Ishikawa (cell line): ENCODE measurements at regions not wholly inside any gene's neighbourhood (a gene's known extent, or its start where the extent isn't known, plus 50 kb on each side); places are given as distances from the start of the nearest gene placed in this dataset.

Experiments
- CEBPB ChIP-seq: IDR thresholded peaks from 2 replicates; pipeline ENCODE4 v1.6.1; 2012
- CREB1 ChIP-seq: IDR thresholded peaks from 2 replicates; pipeline ENCODE4 v1.6.1; 2012; ENCODE audit warnings: low read depth
- EGR1 ChIP-seq: IDR thresholded peaks from 2 replicates; pipeline ENCODE4 v1.6.1; 2012
- EP300 ChIP-seq: IDR thresholded peaks from 2 replicates; pipeline ENCODE4 v1.6.1; 2012; ENCODE audit warnings: borderline replicate concordance
- FOXM1 ChIP-seq: IDR thresholded peaks from 2 replicates; pipeline ENCODE4 v1.6.1; 2012; ENCODE audit warnings: low read depth, borderline replicate concordance
- MAX ChIP-seq: IDR thresholded peaks from 2 replicates; pipeline ENCODE4 v1.6.1; 2012
- NFIC ChIP-seq: IDR thresholded peaks from 2 replicates; pipeline ENCODE4 v1.6.1; 2012
- RAD21 ChIP-seq: IDR thresholded peaks from 2 replicates; pipeline ENCODE4 v1.6.1; 2012; ENCODE audit warnings: low read depth
- TAF1 ChIP-seq: IDR thresholded peaks from 2 replicates; pipeline ENCODE4 v1.6.1; 2012; ENCODE audit warnings: low read depth, mild to moderate bottlenecking
- TCF12 ChIP-seq: IDR thresholded peaks from 2 replicates; pipeline ENCODE4 v1.6.1; 2012; ENCODE audit warnings: low read depth
- TEAD4 ChIP-seq: IDR thresholded peaks from 2 replicates; pipeline ENCODE4 v1.6.1; 2012
- YY1 ChIP-seq: IDR thresholded peaks from 2 replicates; pipeline ENCODE4 v1.6.1; 2012; ENCODE audit warnings: low read depth
- ZBTB7A ChIP-seq: IDR thresholded peaks from 2 replicates; pipeline ENCODE4 v1.6.1; 2012; ENCODE audit warnings: low read depth
- TF ChIP-seq, protein P1 (sequence below): IDR thresholded peaks from 2 replicates; pipeline ENCODE4 v1.6.1; 2012; ENCODE audit warnings: low read depth, mild to moderate bottlenecking
- TF ChIP-seq, protein P2 (sequence below): IDR thresholded peaks from 2 replicates; pipeline ENCODE4 v1.6.1; 2012

DNA sequence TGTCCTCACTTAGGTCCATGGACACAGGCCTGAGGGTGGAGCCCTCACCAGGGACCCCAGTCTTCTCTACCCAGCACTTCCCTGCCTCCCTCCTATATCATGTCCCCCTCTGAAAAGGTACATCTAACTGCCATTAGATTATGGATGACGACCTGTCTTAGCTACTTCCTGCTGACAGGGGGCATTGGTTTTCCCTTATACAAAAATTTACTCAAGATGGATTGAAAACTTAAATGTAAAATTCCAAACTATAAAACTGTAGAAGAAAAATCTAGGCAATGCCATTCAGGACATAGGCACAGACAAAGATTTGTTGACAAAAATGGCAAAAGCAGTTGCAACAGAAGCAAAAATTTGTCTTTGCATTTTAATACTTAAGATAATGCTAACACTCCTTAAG, 623.2 kb upstream of the FAM174A start:
- TF ChIP-seq, protein P1, sequence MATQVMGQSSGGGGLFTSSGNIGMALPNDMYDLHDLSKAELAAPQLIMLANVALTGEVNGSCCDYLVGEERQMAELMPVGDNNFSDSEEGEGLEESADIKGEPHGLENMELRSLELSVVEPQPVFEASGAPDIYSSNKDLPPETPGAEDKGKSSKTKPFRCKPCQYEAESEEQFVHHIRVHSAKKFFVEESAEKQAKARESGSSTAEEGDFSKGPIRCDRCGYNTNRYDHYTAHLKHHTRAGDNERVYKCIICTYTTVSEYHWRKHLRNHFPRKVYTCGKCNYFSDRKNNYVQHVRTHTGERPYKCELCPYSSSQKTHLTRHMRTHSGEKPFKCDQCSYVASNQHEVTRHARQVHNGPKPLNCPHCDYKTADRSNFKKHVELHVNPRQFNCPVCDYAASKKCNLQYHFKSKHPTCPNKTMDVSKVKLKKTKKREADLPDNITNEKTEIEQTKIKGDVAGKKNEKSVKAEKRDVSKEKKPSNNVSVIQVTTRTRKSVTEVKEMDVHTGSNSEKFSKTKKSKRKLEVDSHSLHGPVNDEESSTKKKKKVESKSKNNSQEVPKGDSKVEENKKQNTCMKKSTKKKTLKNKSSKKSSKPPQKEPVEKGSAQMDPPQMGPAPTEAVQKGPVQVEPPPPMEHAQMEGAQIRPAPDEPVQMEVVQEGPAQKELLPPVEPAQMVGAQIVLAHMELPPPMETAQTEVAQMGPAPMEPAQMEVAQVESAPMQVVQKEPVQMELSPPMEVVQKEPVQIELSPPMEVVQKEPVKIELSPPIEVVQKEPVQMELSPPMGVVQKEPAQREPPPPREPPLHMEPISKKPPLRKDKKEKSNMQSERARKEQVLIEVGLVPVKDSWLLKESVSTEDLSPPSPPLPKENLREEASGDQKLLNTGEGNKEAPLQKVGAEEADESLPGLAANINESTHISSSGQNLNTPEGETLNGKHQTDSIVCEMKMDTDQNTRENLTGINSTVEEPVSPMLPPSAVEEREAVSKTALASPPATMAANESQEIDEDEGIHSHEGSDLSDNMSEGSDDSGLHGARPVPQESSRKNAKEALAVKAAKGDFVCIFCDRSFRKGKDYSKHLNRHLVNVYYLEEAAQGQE = no peak
- TF ChIP-seq RAD21 (no peak), EGR1 (no peak), CREB1 (no peak), MAX (no peak), EP300 (no peak), TCF12 (no peak), NFIC (no peak)

GRCh38 chr5:99906776-99907175, 628.4 kb upstream of the FAM174A start:
- no peak for TF ChIP-seq YY1
- no peak for TF ChIP-seq TCF12

GRCh38 chr5:99901972-99902371, 633.2 kb upstream of the FAM174A start:
- TF ChIP-seq, protein P2, sequence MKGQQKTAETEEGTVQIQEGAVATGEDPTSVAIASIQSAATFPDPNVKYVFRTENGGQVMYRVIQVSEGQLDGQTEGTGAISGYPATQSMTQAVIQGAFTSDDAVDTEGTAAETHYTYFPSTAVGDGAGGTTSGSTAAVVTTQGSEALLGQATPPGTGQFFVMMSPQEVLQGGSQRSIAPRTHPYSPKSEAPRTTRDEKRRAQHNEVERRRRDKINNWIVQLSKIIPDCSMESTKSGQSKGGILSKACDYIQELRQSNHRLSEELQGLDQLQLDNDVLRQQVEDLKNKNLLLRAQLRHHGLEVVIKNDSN = no peak
- TF ChIP-seq MAX = no peak
- no peak for TF ChIP-seq NFIC
- no peak for TF ChIP-seq EP300
- no peak for TF ChIP-seq TAF1
- no peak for TF ChIP-seq CREB1
- TF ChIP-seq TCF12 = no peak
- TF ChIP-seq RAD21 = no peak
- no peak for TF ChIP-seq CEBPB
- no peak for TF ChIP-seq FOXM1
- no peak for TF ChIP-seq YY1
- TF ChIP-seq EGR1 = no peak
- TF ChIP-seq ZBTB7A = no peak
- no peak for TF ChIP-seq TEAD4
- TF ChIP-seq, protein P1 = no peak

DNA sequence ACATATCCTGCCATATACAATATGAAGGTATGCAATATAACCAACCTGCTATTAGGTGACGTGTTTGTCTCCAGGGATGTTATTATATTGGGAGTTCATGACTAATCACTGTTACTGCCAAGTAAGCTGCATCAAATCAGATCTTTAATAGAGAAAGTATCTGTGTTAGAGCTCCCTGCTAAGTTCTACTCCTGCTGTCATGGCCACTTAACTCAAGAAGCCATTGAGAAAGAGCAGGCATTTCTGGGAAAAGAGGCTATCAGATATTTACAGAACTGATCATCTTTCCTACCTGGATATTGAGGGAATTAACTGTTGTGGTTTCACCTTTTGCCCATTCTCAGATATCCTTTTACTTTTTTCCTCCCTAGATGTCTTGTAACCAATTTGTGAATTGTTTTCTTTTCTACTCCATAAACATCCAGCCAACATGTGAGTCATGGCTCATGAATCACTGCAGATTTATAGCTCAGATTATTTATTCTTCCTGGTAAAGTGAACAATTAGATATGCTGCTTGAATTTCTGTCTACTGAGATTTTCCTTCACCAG, 634.8 kb upstream of the FAM174A start:
- TF ChIP-seq TEAD4 (no peak), TCF12 (no peak), FOXM1 (no peak), NFIC (0 out of 2 replicates have a peak, but pooled peaks have one; percentile 41), MAX (no peak), RAD21 (no peak), EGR1 (no peak)

DNA sequence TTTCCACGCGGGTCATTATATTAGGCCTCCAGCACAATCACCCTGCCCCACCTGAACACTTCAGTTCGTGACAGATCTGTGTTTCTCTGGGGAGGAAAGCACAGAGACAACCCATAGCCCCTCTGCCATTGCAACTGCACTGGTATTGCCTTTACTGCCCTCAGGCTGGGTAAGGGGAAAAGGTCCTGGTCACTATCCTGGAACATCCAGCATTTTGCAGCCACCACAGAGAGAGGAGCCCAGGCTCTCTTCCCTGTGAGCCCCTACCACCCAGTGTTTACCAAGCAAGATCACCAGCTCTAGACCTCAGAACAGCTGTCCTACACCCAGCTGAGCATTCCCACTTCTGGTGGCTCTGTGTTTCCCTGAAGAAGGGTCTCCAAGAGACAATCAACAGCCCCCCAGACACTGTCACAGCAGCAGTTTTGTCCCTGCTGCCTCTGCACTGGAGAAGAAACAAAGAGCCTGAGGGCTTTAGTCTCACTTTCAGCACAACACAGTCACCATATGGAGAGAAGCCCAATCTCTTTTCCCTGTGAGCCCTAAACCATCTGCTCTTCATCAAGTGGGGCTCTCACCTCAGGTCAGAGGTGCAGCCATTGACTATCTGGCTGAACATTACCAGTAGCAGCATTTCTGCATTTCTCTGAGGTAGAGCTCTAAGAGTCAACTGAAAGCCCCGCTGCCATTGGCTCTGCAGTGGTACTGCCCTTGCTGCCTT, 655.2 kb upstream of the FAM174A start:
- TF ChIP-seq ZBTB7A (no peak), RAD21 (no peak), TEAD4 (no peak), TCF12 (no peak), EP300 (no peak), YY1 (no peak), CREB1 (no peak)
- TF ChIP-seq, protein P2 = no peak

GRCh38 chr5:99878830-99879229, 656.3 kb upstream of the FAM174A start:
- TF ChIP-seq TCF12 (no peak), CEBPB (no peak), TEAD4 (no peak), EP300 (no peak), MAX (no peak), TAF1 (no peak), YY1 (no peak)
- TF ChIP-seq, protein P1 = no peak
